ENCODE measurements at regions not wholly inside any gene's neighbourhood (a gene's known extent, or its start where the extent isn't known, plus 50 kb on each side); places are given as distances from the start of the nearest gene placed in this dataset.
"Not testable (repeated sequence)": the region's sequence is repeated elsewhere in the genome, so short reads cannot be mapped to it uniquely, and the experiment has no call there.

DNA sequence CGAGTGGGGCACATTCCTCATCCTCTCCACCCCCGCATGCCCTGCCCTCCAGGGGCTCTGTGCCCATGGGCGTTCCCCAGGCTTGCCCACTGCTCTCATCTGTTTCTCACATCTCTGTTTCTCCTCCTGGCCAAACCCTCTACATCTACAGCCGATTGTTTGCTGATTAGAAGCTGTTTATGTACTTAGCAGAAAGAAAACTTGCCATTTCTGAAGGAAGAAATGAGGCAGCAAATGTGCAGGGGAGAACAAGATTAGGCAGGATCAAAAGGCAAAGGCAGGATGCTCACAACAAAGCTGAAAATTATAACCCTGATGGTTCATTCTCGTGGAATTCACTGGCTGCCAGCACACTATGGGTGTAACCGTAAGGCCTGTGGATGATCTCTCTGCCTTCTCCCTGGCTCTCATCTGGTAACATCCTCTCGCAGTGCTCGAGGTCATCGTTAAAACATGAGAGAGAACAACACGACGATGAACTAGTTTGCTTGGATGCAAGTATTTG, 111.6 kb upstream of the KLF14 start:
- intact Hi-C loops (cut with micrococcal nuclease): no loop called here

DNA sequence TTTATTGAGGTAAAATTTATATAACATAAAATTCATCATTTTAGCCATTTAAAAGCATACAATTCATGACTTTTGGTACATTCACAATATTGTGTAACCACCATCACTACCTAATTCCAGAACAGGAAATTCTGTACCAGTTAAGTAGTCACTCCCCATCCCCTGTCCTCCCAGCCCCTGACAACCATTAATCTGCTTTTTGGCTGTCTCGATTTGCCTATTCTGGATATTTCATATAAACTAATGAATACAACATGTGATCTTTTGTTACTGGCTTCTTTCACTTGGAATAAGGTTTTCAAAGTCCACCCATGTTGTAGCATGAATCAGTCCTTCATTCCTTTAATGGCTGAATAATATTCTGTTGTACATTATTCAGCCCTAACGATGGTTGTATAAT, 115.6 kb upstream of the KLF14 start:
- intact Hi-C loops (cut with micrococcal nuclease): no loop called here

DNA sequence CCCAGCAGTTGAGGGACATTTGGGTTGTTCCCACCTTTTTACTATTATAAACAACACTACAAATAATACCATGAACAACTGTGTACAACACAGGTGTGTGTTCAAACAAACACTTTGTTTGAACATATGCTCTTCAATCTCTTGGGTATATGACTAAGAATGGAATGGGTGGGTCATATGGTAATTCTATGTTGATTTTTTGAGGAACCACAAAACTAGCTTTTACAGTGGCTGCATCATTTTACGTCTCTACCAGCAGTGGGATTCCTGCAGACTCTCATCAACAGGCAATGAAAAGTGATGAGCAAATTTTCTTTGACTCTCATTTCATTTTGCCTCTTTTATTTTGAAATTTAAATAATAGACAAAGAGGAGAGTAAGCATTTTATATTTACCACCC, 116.9 kb upstream of the KLF14 start:
- intact Hi-C loops (cut with micrococcal nuclease): no loop called here

DNA sequence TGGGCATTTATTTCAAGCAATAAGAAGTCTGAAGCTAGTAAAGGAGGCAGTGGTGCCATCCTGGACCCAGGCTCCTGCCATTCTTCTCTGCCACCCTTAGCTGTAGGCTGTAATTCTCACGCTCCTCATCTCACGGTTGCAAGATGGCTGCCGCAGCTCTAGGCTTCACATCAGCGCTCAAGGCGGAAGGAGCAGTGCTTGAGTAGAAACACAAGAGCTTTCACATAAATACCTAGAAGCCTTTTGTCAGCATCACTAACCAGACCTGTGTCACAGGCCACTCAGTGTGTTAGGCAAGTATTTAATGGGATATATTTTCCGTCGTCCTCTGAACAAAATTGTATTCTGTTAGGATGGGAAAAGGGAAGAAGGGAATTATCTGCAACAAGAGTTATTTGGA, 118.9 kb upstream of the KLF14 start:
- intact Hi-C loops (cut with micrococcal nuclease): no loop called here

DNA sequence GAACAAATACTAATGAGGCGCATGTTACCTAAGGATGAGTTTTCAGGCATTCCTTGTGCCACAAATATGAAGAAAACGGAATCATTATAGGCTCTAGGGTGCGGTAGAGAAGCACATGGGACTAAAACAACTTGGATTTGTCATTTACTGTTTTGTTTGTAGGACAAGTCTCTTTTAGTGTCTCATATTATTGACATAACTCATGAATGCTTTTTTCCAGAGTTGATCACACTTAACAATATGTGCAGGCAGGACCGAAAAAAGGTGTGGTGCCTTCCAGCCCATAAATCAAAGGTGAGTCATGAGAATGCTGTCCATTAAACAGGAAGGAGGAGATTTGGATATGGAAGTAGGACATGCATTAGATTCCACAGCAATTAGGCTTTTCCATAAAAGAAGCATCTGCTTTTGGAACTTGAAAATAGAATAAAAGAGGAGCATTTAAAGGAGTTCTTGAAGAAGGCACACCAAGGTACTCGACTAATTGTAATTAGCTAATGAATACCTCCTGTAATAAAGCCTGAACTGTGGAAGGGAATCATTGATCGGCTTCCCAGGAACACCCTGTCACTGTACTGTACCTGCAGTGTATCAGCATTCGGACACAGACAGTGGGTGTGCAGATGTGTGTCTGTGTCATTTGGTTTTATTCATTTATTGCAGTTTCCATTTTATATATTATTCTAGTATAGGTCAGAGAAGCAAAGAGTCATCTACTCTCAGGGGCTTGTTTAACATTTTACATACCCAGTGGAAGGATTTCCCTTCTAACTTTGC, 119.7 kb upstream of the KLF14 start:
- intact Hi-C loops (cut with micrococcal nuclease): no loop called here

DNA sequence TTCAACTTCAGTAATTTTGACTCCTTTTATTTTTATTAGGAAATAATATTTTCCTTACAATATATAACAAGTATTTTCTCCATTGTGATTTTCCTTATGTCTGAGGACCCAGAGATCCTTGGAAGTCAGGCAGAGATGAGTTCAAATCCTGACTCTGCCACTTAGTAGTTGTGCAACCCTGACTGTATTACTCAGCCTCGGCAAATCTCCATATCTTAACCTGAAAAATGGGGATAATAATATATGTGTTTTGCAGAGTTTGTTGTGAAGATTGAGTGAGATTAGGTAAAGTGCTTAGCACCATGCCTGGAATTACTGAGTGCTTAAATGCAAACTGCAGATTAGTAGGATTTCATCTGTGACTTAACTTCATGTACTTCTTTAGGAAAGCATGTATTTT, 120.5 kb upstream of the KLF14 start:
- intact Hi-C loops (cut with micrococcal nuclease): no loop called here

DNA sequence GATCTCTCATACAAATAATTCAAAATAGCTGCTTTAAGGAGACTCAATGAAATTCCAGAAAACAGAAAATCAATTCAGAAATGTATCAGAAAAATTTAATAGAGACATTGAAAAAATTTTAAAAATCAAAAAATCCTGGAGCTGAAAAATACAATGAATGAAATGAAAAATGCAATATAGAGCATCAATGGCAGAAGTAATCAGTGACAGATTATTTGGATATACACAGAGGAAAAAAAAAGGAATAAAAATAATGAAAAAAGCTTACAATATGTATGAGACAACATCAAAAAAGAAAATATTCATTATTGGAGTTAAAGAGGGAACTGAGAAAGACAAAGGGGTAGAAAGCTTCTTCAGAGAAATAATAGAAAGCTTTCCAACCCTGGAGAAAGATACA, 122.9 kb upstream of the KLF14 start:
- intact Hi-C loops (cut with micrococcal nuclease): no loop called here

DNA sequence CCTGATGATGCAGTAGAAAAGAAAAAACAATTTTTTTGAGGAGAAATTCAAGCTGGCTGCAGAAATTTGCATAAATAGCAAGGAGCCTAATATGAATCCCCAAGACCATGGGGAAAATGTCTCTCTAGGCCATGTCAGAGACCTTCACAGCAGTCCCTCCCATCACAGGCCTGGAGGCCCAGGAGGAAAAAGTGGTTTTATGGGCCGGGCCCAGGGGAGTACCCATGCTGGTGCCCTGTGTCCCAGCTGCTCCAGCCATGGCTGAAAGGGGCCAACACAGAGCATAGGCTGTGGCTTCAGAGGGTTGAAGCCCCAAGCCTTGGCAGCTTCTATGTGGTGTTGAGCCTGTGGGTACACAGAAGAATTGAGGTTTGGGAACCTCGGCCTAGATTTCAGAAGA, 126.8 kb upstream of the KLF14 start:
- intact Hi-C loops (cut with micrococcal nuclease): not testable (repeated sequence)

DNA sequence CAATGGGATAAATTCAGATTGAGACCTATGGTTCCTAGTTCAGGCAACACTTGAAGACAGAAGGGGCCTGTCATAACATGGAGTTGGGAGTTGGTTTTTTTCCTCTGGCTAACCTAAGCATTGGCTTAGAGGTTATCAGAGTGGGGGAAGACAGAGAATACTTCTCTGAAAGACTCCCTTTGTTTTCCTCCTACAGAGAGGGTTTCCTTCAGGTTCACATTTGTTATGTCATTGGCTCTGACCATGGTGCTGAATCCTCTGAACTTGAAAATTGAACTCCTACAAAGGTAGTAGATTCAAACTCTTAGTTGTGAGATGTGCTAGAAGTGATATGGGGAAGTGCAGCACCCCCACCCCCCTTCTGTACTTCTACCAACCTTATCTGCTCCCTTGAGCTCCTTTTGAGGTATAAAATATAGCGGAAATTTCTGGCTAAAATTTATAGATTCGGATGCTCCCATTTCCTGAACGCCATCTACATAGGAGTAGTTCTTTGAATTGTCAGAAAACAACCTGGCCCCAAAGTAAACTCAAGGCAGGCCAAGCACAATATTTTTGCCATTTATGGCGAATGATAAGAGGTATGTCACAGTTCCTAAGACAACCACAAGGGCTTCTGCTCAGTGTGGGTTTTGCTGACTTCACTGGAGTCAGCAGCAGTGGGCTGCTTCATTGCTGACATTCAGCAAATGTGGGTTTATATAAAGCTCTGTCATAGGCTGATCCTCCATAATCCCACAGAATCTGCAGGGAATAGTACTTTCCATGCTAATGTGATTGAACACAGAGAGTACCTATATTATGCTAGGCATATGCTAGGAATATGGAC, 131.6 kb upstream of the KLF14 start:
- intact Hi-C loops (cut with micrococcal nuclease): no loop called here

DNA sequence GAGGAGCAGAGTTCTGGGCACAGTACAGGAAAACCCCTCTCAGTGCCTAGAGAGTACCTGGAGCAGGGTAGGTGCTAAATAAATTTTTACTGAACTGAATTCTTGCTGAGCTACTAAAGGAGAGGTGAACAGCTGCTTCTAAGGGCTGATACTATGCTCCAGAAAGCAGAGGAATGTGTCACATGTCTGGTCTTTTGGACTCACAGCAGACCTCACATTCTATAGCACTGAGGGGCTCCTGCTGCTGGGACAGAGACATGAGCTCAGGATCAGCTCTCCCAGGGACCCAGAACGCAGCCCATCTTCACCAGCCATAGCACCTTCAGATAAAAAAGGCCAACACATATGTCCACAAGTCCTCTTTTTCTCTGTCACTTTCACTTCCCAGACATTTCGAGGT, 133.0 kb upstream of the KLF14 start:
- intact Hi-C loops (cut with micrococcal nuclease): no loop called here

DNA sequence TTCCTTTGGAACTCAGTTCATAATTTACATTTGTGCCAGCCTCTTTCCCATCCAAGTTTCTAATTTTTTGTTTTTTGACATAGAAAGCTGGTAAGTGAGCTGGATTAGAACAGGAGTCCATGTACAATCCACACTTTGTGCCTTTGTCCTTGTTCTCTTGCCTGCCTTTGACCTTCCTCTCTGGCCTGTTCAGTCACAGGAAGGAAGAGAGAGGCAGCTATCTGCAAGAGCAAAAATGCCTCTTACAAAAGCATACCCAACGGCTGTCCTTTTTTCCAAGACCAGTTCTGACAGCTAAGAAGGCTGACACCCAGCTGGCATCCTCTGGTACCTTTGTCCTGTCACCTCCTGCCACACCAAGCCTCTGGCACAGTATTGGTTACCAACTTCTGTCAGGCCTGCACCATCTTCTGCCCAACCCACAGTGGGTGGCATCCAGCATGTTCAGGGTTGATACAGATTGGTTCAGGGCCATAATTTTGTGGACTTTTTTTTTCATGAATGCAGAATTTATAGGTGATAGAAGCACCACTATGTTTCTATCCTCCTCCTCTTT, 133.7 kb upstream of the KLF14 start:
- intact Hi-C loops (cut with micrococcal nuclease): no loop called here

DNA sequence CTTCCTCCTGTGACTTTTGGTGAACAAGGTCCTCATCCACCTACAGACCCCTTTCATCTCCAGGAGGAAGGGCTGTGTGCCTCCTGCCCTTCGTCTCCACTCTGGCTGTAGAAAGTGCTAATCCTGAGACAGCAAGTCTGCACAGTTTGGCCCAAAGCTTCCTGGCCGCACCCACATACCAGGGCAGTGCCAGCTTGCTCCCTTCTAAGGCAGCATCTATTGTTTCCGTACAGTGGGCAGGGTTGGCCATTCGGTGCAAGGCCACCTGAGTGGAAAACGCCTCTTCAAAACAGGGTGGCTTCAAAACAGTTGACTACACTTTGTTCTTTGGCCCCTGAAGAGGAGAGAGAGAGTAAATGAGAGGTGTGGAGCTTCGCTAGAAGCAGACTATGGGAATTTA, 134.1 kb upstream of the KLF14 start:
- intact Hi-C loops (cut with micrococcal nuclease): no loop called here

DNA sequence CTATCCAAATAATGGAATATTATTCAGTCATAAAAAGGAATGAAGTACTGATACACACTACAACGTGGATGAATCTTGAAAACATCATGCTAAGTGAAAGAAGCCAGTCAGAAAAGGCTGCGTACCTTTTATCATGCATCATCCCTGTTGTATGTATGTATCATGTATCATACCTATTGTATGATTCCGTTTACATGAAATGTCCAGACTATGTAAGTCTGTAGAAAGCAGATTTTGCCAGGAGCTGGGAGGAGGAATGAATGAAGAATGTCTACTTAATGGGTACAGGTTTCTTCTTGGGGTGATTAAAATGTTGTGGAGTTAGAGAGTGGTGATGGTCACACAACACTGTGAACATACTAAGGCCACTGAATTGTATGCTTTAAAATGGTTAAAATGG, 135.9 kb upstream of the KLF14 start:
- intact Hi-C loops (cut with micrococcal nuclease): no loop called here

DNA sequence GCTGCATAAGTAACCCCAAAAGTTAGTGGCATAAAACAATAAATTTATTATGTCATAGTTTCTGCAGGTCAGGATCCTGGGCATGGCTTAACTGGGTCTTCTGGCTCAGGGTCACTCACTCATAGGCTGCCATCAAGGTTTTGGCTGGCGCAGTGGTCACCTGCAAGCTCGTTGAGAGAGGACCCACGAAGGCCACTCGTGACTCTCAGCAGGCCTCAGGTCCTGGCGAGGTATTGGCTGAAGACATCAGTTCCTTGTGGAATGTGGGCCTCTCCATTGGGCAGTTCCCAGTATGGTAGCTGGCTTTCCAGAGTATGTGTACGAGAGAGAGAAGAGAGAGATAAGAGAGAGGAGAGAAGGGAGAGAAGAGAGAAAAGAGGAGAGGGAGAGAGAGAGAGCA, 138.3 kb upstream of the KLF14 start:
- intact Hi-C loops (cut with micrococcal nuclease): no loop called here

DNA sequence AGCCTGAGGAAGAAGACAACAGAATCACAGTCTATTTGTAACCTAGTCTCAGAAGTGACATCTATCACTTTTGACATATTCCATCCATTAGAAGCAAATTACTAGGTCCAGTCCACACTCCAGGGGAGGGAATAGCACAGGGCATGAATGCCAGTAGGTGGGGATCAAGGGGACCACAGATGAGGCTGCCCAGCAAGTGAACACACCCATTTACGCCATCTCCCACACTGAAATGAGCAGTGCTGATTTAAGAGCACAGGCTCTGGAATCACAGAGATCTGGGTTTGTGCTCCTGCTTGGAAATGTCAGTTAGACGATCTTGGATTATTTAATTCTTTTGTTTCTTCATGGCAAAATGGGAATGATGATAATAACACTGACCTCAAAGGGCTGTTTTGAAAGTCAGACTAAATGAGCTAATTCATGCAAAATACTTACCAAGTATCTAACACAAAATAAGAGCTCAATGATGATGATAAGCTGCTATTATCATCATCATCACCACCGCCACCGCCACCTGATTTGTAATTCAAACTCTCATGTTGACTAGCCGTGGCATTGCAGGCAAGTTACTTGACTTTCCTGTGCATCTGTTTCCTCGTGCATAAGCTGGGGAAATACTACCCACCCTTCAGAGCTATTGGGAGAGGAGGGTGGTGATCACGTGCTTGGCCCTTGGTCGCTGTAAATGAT, 138.9 kb upstream of the KLF14 start:
- intact Hi-C loops (cut with micrococcal nuclease): no loop called here

DNA sequence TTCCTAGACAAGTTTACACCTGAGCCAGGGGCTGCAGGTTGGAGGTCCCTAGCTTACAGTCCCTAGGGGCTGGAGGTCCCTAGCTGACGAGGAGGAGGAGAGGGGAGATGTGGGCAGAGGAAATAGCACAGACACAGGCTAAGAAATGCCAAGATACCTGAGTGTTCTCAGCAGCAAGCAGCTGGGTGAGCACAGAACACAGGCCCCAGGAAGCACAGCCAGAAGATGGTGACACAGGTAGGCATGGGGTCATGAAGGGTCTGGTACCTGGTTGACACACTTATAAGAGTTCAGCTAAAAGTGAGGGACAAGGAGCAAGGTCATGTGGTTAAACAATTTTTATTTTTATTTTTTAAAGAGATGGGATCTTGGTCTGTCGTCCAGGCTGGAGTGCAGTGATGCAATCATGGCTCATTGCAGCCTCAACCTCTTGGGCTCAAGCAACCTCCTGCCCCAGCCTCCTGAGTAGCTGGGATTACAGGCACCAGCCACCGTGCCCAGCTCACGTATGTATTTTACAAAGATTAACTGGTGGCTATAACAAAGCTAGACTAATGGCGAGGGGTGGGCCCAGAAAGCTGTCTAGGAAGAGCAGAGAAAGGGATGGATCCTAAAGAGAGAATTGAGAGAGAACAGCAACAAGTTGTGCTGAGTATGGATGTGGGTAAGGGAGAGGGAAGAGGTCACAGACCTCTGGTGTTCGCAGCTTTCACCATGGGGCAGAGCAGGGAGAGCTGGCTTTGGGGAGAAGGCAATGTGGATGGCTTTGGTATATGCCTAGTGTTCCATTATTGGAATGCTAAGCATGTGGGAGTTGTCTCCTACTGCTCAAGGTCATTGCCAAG, 140.3 kb upstream of the KLF14 start:
- intact Hi-C loops (cut with micrococcal nuclease): no loop called here

DNA sequence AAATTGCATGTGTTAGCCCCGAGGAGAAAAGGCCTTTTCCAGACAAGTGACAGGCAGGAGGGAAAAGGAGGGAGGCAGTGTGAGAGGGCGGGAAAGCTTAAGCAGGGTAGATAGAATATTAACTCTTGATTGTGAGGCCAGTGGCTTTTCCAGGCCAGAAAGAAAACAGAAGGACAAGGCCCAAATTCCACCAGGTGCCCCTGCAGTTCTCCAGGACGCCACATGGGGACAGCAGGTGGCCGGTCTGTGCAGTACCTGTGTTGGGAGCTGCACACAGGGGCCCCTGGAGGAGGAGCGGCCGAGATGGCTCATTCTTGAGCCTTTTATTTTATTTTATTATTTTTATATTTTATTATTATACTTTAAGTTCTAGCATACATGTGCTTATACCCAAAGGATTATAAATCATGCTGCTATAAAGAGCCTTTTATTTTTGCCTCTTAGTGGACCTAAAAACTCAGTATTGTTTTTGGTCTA, 141.3 kb upstream of the KLF14 start:
- intact Hi-C loops (cut with micrococcal nuclease): loop anchor here (5.0 kb wide), 1 partner anchor 632 kb away; no protein-coding TSS in a partner anchor

DNA sequence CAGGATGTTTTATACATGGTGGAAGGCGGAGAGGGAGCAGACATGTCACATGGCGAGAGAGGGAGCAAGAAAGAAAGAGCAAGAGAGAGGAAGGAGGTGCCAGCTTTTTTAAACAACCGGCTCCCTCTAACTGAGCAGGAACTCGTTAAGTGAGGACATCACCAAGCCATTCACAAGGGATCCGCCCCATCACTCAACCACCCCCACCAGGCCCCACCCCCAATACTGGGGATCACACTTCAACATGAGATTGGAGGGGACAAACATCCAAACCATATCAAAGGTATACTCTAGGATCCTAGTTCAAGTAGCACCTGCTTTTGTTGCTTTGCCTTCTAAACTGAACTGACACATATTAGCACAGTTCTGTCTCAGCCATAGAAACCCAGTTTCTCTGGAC, 141.9 kb upstream of the KLF14 start:
- intact Hi-C loops (cut with micrococcal nuclease): loop anchor here (5.0 kb wide), 1 partner anchor 631 kb away; no protein-coding TSS in a partner anchor

DNA sequence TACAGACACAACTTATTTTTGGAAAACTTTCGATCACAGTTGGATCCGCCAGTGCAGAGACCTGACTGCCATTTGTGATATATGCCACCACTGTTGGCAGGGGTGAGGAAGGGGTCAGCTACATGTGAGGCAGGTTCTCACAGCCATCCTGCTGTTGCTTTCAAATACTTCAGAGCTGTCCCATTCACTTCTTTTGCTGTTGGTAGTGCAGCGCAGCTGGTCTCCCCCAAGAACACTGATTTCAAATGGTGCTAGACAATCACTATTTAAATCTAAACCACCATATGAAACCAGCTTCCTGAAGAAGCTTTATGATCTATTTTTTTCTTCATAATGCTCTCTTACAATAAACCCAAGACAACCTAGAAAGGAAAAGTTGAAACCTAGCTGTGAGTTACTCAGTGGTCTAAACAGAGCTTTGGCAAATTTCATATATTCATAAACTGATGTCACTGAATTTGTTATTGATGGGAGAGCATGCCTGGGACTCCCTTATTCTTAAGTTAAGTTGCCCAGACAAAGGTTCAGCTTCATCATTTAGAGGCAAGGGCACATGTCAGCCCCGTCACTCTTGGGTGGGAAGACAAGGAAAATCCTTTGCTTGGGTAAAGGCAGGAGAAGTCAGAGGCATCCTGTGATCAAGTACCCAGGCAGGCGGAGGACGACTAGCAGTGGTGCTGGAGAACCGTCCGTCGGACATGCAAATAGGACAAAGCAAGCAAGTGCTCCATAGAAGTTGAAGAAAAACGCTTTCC, 143.4 kb upstream of the KLF14 start:
- intact Hi-C loops (cut with micrococcal nuclease): loop anchor here (5.0 kb wide), 1 partner anchor 630 kb away; no protein-coding TSS in a partner anchor

DNA sequence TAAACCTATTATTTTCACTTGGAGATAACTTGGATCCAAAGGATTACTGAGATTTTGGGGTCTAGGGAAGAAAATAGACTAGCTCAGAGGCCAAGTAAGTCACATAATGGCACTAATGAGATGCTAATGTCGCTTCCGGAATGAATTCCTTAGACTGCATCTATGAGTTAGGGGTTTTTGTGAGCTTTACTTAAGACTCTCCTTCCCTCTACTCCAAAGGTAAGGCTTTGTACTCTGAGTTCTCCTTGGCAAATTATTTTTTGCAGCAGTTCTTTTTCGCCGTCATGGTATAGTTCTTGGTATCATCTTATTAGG, 143.9 kb upstream of the KLF14 start:
- intact Hi-C loops (cut with micrococcal nuclease): loop anchor here (5.0 kb wide), 1 partner anchor 629 kb away; no protein-coding TSS in a partner anchor
